SK-N-SH treated with all-trans-retinoic acid at 6 μM for 48 hours (cell line): ENCODE measurements at regions not wholly inside any gene's neighbourhood (a gene's known extent, or its start where the extent isn't known, plus 50 kb on each side); places are given as distances from the start of the nearest gene placed in this dataset.

Experiments
- ATAC-seq: fragments of 200-7000 bp; cut with Tn5 transposase; 3 replicates; pipeline ENCODE4 v1.9.1; 2020; ENCODE audit warnings: mild to moderate bottlenecking, moderate library complexity
- ARNTL ChIP-seq: fragments of 450-650 bp; formaldehyde crosslinking; IDR thresholded peaks from 2 replicates; pipeline ENCODE4 v1.5.0; 2020; ENCODE audit warnings: low read depth, mild to moderate bottlenecking, moderate library complexity, borderline replicate concordance
- BACH2 ChIP-seq: fragments of 250-450 bp; sonication (Bioruptor Pico); IDR thresholded peaks from 2 replicates; pipeline ENCODE4 v1.9.0; 2021; ENCODE audit warnings: mild to moderate bottlenecking, borderline replicate concordance
- CSDC2 ChIP-seq: fragments of 250-450 bp; sonication (Bioruptor Pico); IDR thresholded peaks from 2 replicates; pipeline ENCODE4 v1.5.0; 2020; ENCODE audit warnings: mild to moderate bottlenecking, moderate library complexity
- GLIS3 ChIP-seq: fragments of 250-450 bp; sonication (Bioruptor Pico); IDR thresholded peaks from 2 replicates; pipeline ENCODE4 v1.5.0; 2020; ENCODE audit warnings: mild to moderate bottlenecking, moderate library complexity
- ISL1 ChIP-seq: fragments of 250-450 bp; sonication (Bioruptor Pico); IDR thresholded peaks from 2 replicates; pipeline ENCODE4 v2.1.2; 2022; ENCODE audit warnings: mild to moderate bottlenecking, moderate library complexity
- OSR1 ChIP-seq: fragments of 250-450 bp; sonication (Bioruptor Pico); IDR thresholded peaks from 2 replicates; pipeline ENCODE4 v1.8.0; 2022; ENCODE audit warnings: moderate library complexity, mild to moderate bottlenecking, inconsistent platforms
- PPARA ChIP-seq: fragments of 250-450 bp; sonication (Bioruptor Pico); IDR thresholded peaks from 2 replicates; pipeline ENCODE4 v1.5.0; 2020; ENCODE audit warnings: mild to moderate bottlenecking, borderline replicate concordance
- RARB ChIP-seq: fragments of 250-450 bp; sonication (Bioruptor Pico); IDR thresholded peaks from 2 replicates; pipeline ENCODE4 v1.8.0; 2021; ENCODE audit warnings: mild to moderate bottlenecking, moderate library complexity
- SNAI2 ChIP-seq: fragments of 250-450 bp; sonication (Bioruptor Pico); IDR thresholded peaks from 2 replicates; pipeline ENCODE4 v1.5.0; 2020; ENCODE audit warnings: mild to moderate bottlenecking, moderate library complexity
- TCF4 ChIP-seq: fragments of 250-450 bp; sonication (Bioruptor Pico); IDR thresholded peaks from 2 replicates; pipeline ENCODE4 v1.8.0; 2021; ENCODE audit warnings: mild to moderate bottlenecking, moderate library complexity, borderline replicate concordance
- TOX ChIP-seq: fragments of 250-450 bp; sonication (Bioruptor Pico); IDR thresholded peaks from 2 replicates; pipeline ENCODE4 v1.8.0; 2021; ENCODE audit warnings: mild to moderate bottlenecking, moderate library complexity, borderline replicate concordance
- ZC3H10 ChIP-seq: fragments of 250-450 bp; sonication (Bioruptor Pico); IDR thresholded peaks from 2 replicates; pipeline ENCODE4 v1.5.1; 2021; ENCODE audit warnings: mild to moderate bottlenecking, moderate library complexity
- ZFP3 ChIP-seq: fragments of 250-450 bp; sonication (Bioruptor Pico); IDR thresholded peaks from 2 replicates; pipeline ENCODE4 v1.5.0; 2020; ENCODE audit warnings: mild to moderate bottlenecking, moderate library complexity
- ZFP30 ChIP-seq: fragments of 450-650 bp; formaldehyde crosslinking; IDR thresholded peaks from 2 replicates; pipeline ENCODE4 v1.5.0; 2022; ENCODE audit warnings: mild to moderate bottlenecking, moderate library complexity
- ZNF565 ChIP-seq: fragments of 450-650 bp; formaldehyde crosslinking; conservative IDR thresholded peaks from 2 replicates; pipeline ENCODE4 v1.5.0; 2020; ENCODE audit warnings: low read depth, mild to moderate bottlenecking, moderate library complexity
- ZNF70 ChIP-seq: fragments of 450-650 bp; formaldehyde crosslinking; IDR thresholded peaks from 2 replicates; pipeline ENCODE4 v1.5.0; 2020; ENCODE audit warnings: mild to moderate bottlenecking, moderate library complexity
- ZNF8 ChIP-seq: fragments of 450-650 bp; formaldehyde crosslinking; IDR thresholded peaks from 2 replicates; pipeline ENCODE4 v1.5.0; 2020; ENCODE audit warnings: mild to moderate bottlenecking, moderate library complexity
- TF ChIP-seq, protein P1 (sequence below): fragments of 250-450 bp; sonication (Bioruptor Pico); IDR thresholded peaks from 2 replicates; pipeline ENCODE4 v1.5.1; 2021; ENCODE audit warnings: mild to moderate bottlenecking, moderate library complexity
- TF ChIP-seq, protein P2 (sequence below): fragments of 250-450 bp; sonication (Bioruptor Pico); IDR thresholded peaks from 2 replicates; pipeline ENCODE4 v1.8.0; 2020; ENCODE audit warnings: mild to moderate bottlenecking, moderate library complexity, borderline replicate concordance
- TF ChIP-seq, protein P3 (sequence below): fragments of 250-450 bp; sonication (Bioruptor Pico); IDR thresholded peaks from 2 replicates; pipeline ENCODE4 v1.5.1; 2020; ENCODE audit warnings: low read depth, mild to moderate bottlenecking, moderate library complexity
- TF ChIP-seq, protein P4 (sequence below): fragments of 250-450 bp; sonication (Bioruptor Pico); IDR thresholded peaks from 2 replicates; pipeline ENCODE4 v1.5.0; 2020; ENCODE audit warnings: mild to moderate bottlenecking, moderate library complexity

DNA sequence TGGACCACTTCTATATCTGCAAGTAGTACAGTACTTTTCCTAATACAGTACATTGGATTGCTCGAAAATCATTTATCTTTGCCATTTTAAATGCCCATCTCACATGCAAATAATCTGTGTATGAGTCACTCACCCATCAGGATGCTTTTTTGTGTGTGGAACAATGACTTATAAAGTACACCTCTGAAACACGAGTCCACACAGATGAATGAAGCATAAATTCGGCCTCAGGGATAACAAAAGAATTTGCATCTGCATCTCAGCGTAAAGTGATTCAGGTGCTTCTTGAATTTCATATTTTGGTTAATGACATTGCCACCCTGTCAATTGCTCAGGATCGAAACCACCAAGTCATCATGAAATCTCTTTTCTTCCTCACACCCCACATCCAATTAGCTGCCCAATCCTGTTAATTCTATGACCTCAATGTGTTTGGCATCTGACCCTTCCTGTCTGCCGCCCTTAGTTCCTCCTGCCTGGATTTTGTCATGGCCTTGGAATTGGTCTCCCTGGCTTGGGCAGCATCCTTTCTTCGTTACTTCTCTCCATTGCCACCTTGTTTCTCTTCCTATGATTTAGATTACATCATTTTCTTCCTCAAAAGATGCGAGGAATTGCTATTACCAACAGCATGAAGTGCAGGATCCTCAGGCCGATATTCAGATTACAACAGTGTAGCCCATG is 161.6 kb upstream of the MID1 start:
- ATAC-seq = no peak
- TF ChIP-seq ZFP3 (CRISPR knock-in tag) (no peak), CSDC2 (CRISPR knock-in tag) (no peak), TCF4 (CRISPR knock-in tag) (no peak), SNAI2 (no peak), ZFP30 (CRISPR knock-in tag) (no peak), ARNTL (CRISPR knock-in tag) (no peak), ZC3H10 (no peak), BACH2 (CRISPR knock-in tag) (no peak), OSR1 (CRISPR knock-in tag) (no peak), ZNF70 (no peak), TOX (CRISPR knock-in tag) (no peak)

DNA sequence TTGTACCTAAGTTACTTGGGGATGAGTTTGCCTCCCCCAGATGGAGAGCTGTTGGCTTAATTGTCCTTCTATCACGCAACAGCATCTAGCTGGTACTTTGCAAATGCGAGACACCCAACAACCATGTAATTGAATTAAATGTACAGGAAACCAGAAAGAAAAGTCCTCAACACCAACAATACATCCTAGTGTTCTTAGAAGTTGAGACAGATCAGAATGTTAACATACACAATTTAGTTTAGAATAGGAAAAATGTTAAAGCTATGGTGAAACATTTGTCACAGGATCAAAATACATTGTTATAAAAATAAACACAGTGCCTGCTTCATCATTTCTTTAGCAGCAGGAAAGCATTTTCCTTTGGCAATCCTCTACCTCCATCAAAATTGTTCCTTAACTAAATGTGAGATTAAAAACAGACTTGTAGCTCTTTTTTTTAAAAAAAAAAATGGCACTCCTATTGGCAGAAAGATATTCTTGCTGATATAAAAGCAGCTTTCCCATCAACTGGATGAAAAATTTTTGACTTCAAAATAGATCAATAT is 163.1 kb upstream of the MID1 start:
- TF ChIP-seq TCF4 (CRISPR knock-in tag) (no peak), GLIS3 (CRISPR knock-in tag) (no peak), ZFP30 (CRISPR knock-in tag) (no peak), ZNF8 (no peak), ZNF565 (CRISPR knock-in tag) (no peak)
- no peak for ATAC-seq

DNA sequence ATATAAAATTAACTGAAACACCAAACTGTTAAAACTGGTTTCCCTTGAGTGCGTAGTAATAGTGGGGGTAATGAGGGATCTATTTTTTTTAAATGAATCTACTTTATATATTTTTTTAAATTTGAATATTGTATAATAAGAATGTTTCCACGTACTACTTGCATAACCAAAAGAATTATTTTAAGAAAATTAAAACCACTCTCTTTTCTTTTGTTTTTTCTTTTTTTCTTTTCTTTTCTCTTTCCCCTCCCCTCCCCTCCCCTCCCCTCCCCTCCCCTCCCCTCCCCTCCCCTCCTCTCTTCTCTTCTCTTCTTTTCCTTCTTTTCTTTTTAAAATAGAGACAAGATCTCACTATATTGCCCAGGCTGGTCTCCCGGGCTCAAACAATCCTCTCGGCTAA is 166.9 kb upstream of the MID1 start:
- ATAC-seq = no peak
- TF ChIP-seq PPARA (CRISPR knock-in tag) = no peak
- no peak for TF ChIP-seq RARB (CRISPR knock-in tag)
- TF ChIP-seq, protein P1, sequence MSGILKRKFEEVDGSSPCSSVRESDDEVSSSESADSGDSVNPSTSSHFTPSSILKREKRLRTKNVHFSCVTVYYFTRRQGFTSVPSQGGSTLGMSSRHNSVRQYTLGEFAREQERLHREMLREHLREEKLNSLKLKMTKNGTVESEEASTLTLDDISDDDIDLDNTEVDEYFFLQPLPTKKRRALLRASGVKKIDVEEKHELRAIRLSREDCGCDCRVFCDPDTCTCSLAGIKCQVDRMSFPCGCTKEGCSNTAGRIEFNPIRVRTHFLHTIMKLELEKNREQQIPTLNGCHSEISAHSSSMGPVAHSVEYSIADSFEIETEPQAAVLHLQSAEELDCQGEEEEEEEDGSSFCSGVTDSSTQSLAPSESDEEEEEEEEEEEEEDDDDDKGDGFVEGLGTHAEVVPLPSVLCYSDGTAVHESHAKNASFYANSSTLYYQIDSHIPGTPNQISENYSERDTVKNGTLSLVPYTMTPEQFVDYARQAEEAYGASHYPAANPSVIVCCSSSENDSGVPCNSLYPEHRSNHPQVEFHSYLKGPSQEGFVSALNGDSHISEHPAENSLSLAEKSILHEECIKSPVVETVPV (CRISPR knock-in tag) = no peak
- TF ChIP-seq ARNTL (CRISPR knock-in tag) = no peak
- no peak for TF ChIP-seq TCF4 (CRISPR knock-in tag)
- no peak for TF ChIP-seq ZFP3 (CRISPR knock-in tag)
- no peak for TF ChIP-seq BACH2 (CRISPR knock-in tag)
- no peak for TF ChIP-seq ZFP30 (CRISPR knock-in tag)
- TF ChIP-seq ZC3H10 = no peak
- TF ChIP-seq, protein P2, sequence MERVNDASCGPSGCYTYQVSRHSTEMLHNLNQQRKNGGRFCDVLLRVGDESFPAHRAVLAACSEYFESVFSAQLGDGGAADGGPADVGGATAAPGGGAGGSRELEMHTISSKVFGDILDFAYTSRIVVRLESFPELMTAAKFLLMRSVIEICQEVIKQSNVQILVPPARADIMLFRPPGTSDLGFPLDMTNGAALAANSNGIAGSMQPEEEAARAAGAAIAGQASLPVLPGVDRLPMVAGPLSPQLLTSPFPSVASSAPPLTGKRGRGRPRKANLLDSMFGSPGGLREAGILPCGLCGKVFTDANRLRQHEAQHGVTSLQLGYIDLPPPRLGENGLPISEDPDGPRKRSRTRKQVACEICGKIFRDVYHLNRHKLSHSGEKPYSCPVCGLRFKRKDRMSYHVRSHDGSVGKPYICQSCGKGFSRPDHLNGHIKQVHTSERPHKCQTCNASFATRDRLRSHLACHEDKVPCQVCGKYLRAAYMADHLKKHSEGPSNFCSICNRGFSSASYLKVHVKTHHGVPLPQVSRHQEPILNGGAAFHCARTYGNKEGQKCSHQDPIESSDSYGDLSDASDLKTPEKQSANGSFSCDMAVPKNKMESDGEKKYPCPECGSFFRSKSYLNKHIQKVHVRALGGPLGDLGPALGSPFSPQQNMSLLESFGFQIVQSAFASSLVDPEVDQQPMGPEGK (CRISPR knock-in tag) = no peak
- TF ChIP-seq, protein P3, sequence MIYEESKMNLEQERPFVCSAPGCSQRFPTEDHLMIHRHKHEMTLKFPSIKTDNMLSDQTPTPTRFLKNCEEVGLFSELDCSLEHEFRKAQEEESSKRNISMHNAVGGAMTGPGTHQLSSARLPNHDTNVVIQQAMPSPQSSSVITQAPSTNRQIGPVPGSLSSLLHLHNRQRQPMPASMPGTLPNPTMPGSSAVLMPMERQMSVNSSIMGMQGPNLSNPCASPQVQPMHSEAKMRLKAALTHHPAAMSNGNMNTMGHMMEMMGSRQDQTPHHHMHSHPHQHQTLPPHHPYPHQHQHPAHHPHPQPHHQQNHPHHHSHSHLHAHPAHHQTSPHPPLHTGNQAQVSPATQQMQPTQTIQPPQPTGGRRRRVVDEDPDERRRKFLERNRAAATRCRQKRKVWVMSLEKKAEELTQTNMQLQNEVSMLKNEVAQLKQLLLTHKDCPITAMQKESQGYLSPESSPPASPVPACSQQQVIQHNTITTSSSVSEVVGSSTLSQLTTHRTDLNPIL (CRISPR knock-in tag) = no peak
- TF ChIP-seq OSR1 (CRISPR knock-in tag) = no peak
- no peak for TF ChIP-seq ZNF8
- no peak for TF ChIP-seq ZNF70
- TF ChIP-seq CSDC2 (CRISPR knock-in tag) = no peak

DNA sequence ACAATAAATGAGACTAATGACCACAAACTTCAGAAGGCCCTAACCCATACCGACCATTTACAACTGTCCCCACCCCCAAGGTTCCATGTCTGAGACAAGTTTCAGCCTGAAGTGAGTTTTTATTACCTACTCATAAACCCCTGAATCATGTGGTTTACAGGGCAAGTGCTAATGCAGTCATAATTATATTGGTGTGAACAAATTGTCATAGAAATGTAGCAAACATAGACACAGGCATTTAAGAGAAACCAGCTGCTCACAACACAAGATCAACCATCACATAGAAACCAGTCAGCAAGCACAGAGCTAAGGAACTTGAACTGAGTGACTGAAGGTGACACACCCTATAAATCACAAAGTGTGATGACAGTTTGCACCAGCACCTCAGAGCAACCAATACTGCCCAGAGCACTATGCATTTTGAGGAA is 173.8 kb upstream of the MID1 start:
- TF ChIP-seq ZNF70 = no peak
- no peak for TF ChIP-seq RARB (CRISPR knock-in tag)
- TF ChIP-seq TOX (CRISPR knock-in tag) = no peak
- TF ChIP-seq, protein P1 (CRISPR knock-in tag) = no peak
- TF ChIP-seq ZNF8 = no peak
- TF ChIP-seq, protein P4, sequence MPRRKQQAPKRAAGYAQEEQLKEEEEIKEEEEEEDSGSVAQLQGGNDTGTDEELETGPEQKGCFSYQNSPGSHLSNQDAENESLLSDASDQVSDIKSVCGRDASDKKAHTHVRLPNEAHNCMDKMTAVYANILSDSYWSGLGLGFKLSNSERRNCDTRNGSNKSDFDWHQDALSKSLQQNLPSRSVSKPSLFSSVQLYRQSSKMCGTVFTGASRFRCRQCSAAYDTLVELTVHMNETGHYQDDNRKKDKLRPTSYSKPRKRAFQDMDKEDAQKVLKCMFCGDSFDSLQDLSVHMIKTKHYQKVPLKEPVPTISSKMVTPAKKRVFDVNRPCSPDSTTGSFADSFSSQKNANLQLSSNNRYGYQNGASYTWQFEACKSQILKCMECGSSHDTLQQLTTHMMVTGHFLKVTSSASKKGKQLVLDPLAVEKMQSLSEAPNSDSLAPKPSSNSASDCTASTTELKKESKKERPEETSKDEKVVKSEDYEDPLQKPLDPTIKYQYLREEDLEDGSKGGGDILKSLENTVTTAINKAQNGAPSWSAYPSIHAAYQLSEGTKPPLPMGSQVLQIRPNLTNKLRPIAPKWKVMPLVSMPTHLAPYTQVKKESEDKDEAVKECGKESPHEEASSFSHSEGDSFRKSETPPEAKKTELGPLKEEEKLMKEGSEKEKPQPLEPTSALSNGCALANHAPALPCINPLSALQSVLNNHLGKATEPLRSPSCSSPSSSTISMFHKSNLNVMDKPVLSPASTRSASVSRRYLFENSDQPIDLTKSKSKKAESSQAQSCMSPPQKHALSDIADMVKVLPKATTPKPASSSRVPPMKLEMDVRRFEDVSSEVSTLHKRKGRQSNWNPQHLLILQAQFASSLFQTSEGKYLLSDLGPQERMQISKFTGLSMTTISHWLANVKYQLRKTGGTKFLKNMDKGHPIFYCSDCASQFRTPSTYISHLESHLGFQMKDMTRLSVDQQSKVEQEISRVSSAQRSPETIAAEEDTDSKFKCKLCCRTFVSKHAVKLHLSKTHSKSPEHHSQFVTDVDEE (CRISPR knock-in tag) = no peak
- TF ChIP-seq, protein P3 (CRISPR knock-in tag) = no peak
- no peak for TF ChIP-seq CSDC2 (CRISPR knock-in tag)
- TF ChIP-seq TCF4 (CRISPR knock-in tag) = no peak
- no peak for TF ChIP-seq ISL1
- TF ChIP-seq ZC3H10 = no peak
- TF ChIP-seq, protein P2 (CRISPR knock-in tag) = no peak
- no peak for ATAC-seq
